22Rv1 (cell line): ENCODE measurements at regions not wholly inside any gene's neighbourhood (a gene's known extent, or its start where the extent isn't known, plus 50 kb on each side); places are given as distances from the start of the nearest gene placed in this dataset.

ENCODE experiments used
- H3K27ac ChIP-seq: fragments of 450-650 bp; 2 replicates; pipeline ENCODE4 v1.5.1; 2017
- ZFX ChIP-seq: fragments of 450-650 bp; IDR thresholded peaks from 2 replicates; pipeline ENCODE4 v1.6.1; 2017; ENCODE audit warnings: antibody characterized with exemption, borderline replicate concordance
- TF ChIP-seq, protein P1 (sequence below): fragments of 450-650 bp; IDR thresholded peaks from 2 replicates; pipeline ENCODE4 v1.5.1; 2017; ENCODE audit warnings: mild to moderate bottlenecking

GRCh38 chr15:31954374-31955172, 75.7 kb upstream of the CHRNA7 start:
- no peak for TF ChIP-seq ZFX
- TF ChIP-seq, protein P1, sequence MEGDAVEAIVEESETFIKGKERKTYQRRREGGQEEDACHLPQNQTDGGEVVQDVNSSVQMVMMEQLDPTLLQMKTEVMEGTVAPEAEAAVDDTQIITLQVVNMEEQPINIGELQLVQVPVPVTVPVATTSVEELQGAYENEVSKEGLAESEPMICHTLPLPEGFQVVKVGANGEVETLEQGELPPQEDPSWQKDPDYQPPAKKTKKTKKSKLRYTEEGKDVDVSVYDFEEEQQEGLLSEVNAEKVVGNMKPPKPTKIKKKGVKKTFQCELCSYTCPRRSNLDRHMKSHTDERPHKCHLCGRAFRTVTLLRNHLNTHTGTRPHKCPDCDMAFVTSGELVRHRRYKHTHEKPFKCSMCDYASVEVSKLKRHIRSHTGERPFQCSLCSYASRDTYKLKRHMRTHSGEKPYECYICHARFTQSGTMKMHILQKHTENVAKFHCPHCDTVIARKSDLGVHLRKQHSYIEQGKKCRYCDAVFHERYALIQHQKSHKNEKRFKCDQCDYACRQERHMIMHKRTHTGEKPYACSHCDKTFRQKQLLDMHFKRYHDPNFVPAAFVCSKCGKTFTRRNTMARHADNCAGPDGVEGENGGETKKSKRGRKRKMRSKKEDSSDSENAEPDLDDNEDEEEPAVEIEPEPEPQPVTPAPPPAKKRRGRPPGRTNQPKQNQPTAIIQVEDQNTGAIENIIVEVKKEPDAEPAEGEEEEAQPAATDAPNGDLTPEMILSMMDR: no peak
- no peak overlapping the region for H3K27ac ChIP-seq

GRCh38 chr15:31955734-31956133, 74.6 kb upstream of the CHRNA7 start:
- no peak overlapping the region for H3K27ac ChIP-seq
- no peak for TF ChIP-seq ZFX
- TF ChIP-seq, protein P1: no peak

DNA sequence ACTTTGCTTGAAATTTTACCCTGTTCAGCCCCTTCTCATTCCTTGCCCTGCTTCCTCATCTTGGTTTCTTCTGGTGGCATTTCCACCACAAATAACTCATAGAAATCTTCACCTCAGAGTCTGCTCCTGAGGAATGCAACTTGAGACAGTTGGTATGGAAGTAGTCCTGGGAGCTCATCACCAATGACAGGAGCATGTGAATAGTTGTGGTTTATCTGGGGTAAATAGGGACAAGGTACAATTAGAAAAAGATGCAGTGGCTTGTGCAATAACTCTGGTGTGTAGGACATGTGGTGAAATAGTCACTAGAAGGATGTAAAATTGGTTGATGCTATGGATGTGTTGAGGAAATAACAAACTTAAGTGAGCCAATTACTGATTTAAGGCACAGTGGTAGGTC, 72.7 kb upstream of the CHRNA7 start:
- no peak overlapping the region for H3K27ac ChIP-seq
- TF ChIP-seq ZFX: no peak
- TF ChIP-seq, protein P1: no peak

- no peak overlapping the region for H3K27ac ChIP-seq
- TF ChIP-seq ZFX: no peak
- TF ChIP-seq, protein P1: no peak
These were observed 65.6 kb upstream of the CHRNA7 start for GRCh38 chr15:31964586-31965307.

GRCh38 chr15:31970007-31970406, 60.3 kb upstream of the CHRNA7 start:
- TF ChIP-seq, protein P1: no peak
- no peak for TF ChIP-seq ZFX
- no peak overlapping the region for H3K27ac ChIP-seq

GRCh38 chr15:31973197-31973596, 57.1 kb upstream of the CHRNA7 start:
- TF ChIP-seq ZFX: no peak
- TF ChIP-seq, protein P1: no peak
- no peak overlapping the region for H3K27ac ChIP-seq

DNA sequence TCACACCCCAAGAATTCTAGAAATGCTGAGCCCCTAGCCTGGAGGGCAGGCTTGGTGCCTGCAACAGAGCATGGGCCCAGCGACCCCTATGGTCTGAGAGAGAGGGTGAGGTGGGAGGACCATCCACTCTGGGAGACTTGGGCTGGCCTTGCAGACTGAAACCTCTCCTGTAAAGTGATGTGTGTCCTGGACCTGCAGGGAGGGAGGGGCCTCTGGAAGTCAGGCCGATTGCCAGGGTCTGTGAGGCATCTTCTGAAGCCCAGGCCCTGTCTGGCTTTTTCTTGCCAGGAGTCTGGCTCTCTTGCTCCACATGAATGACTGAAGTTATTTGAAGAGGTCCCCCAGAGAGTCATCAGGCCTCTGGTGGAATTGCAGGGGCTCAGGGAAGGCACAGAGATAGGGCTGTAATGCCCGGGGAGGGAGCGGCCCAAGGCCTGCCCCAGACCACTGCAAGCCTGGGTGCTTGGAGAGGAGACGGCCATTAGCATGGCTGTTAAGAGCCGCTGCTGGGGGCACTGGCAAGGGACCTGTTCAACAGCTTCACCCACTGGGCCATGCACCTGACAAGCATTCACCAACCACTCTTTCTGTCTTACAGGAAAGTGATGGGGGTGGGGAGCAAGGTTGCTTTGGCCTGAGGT, 56.0 kb upstream of the CHRNA7 start:
- H3K27ac ChIP-seq: no peak overlapping the region
- no peak for TF ChIP-seq ZFX
- TF ChIP-seq, protein P1: no peak
